GM18517 (cell line): ENCODE measurements at regions not wholly inside any gene's neighbourhood (a gene's known extent, or its start where the extent isn't known, plus 50 kb on each side); places are given as distances from the start of the nearest gene placed in this dataset.

ENCODE experiments used
- ATAC-seq: cut with Tn5 transposase; IDR thresholded peaks from one replicate; pipeline ENCODE4 v1.9.1; 2021; ENCODE audit warnings: mild to moderate bottlenecking, moderate library complexity; ENCODE audit not compliant: unreplicated experiment

DNA sequence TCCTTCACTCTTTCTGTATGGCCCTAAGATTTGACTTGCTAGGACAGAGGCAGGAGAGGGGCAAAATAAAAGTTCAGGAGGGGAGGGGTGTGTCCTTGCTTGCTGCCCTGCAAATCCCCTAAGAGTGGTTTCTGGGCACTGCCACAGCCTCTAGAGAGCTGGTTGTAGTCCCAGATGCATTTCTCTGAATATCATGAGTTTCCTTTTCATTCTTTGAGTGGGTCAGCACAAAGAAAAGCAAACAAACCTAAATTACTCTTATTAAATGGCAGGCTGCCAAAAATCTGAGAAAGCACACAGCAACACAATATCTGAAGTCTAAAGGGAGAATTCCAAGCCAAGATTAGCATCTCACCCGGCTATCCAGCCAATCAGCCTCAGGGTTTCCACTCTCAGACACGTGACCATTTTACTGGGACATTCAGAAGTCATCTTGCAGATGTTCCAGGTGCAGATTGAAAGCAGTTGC is 919.3 kb downstream of the TUSC7 start:
- no peak for ATAC-seq

DNA sequence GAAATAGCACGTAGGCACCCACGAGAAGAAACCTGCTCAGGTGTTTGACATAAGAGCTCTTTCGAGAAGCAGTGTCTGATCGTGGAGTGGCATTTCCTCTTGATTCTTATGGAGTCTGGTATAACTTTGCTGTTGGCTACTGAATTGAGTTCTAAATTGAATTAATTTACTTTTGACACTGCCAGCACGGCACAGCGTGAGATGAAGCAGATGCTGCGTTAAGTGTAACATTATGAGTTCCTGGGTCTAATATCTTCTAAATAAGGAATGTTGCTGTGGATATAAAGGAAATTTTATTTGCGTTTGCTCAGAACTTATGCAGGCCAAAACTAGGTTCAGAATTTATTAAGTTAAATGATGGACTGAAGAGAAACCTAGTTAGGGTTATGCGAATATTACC is 919.9 kb downstream of the TUSC7 start:
- no peak for ATAC-seq

DNA sequence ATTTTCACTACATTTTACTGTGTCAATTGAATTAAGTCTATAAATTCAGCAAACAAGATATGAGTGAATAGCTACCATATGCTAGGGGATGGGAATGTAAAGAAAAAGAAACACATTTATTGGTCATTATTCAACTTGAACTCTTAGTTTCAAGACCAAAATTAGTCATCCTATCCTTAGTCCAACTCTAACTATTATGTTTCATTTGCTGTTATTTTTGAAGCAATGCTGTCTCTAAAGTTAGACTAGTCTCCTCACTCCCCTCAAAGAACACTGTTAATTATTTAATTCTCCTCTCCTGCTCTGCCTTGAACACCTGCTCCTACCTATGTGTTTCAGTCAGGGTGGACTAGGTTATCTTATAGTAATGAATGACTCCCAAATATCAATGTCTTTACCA is 920.9 kb downstream of the TUSC7 start:
- peak; percentile 67 for ATAC-seq

DNA sequence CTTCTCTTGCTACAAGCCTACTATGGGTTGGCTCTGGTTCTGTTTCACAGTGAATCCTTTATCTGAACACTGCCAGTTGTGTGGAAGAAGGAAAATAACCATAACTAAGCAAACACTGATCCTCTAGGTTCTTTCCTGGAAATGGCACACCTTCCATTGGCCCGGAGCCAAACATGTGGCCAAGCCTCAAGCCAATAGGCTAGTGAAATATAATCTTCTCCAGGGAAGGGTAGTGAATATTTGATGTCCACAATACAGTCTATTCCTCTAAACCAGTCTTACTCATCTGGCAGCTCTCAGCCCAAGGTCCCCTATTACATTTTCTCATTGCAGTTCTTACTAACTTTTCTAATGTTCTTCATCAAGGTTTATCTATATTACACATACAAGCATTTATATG is 921.3 kb downstream of the TUSC7 start:
- no peak for ATAC-seq

DNA sequence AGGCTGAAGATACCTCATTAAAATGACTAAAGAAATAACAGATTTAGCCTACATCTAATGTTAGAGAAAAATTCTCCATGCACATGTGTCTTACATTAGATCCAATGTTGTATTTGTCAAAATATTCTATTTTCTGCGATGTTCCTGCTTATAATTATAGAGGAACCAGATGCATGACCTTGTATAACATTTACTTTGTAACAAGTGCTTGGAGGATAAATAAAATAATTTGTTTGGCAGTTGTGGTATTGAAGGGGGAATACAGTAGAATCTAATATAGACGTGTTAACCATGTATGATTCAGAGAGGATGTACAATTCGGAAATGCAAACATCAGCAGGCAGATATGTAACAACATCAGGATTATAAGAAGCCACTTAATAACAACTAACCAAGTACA is 922.2 kb downstream of the TUSC7 start:
- ATAC-seq = no peak

DNA sequence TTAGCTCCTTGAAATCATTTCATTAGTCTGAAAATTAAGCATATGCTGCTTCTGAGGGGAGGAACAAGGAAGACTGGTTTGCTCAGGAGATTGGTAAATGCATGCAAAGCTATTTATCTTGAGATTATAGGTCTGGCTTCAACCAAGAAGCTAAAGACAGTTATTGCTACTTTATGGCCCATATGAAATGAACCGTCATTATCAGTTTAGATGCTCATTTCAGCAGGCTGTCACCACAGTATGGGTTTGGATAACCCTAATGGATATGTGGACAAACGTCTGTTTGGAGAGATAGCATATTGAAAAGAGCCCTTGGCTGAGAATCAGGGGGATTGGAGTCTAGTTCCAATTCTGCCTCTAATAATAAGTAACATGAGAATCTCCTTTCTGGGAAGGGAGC is 922.6 kb downstream of the TUSC7 start:
- ATAC-seq = no peak

DNA sequence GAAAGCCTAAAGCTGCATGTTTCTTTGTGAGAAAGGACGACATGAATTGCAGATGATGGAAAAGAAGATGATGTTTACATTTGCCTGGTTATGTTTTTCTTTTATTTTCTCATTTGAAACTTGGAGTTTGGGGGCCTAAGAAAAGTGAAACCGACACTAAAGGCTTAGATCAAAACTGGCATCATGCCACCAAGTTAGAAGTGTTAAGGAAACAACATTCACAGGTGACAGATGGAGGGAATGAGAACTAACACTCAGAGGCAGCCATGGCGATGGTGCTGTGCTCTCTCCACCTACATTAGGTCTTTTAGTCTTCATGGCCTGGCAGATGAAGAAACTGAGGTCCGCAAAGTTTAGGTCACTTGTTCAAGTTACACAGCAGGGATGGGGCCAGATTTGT is 923.6 kb downstream of the TUSC7 start:
- no peak for ATAC-seq

DNA sequence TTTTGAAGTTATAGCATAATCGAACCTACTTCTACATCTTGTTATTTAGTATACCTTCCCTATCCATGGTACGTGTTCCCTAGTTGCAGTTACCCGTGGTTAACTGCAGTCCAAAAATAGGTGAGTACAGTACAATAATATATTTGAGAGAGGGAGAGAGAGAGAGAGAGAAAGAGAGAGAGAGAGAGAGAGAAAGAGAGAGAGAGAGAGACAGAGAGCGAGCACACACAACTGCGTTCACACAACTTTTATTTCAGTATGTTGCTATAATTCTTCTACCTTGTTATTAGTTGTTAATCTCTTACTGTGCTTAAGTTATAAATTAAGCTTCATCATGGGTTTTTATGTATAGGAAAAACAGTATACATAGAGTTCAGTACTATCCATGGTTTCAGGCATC is 928.1 kb downstream of the TUSC7 start:
- ATAC-seq = no peak

DNA sequence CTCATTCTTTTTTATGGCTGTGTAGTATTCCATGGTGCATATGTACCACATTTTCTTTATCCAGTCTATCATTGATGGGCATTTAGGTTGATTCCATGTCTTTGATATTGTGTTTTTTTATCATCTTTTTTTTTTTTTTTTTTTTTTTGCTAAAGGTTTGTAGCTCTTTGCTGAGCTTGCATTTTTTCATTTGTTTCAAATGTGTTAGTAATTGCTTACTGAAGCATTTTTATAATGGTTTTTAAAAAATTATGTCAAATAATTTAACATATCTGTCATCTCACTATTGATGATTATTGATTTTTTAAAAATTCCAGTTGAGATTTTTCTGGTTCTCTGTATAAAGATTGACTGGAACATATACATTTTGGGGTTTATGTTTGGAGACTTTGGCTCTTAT is 934.6 kb downstream of the TUSC7 start:
- ATAC-seq = no peak

DNA sequence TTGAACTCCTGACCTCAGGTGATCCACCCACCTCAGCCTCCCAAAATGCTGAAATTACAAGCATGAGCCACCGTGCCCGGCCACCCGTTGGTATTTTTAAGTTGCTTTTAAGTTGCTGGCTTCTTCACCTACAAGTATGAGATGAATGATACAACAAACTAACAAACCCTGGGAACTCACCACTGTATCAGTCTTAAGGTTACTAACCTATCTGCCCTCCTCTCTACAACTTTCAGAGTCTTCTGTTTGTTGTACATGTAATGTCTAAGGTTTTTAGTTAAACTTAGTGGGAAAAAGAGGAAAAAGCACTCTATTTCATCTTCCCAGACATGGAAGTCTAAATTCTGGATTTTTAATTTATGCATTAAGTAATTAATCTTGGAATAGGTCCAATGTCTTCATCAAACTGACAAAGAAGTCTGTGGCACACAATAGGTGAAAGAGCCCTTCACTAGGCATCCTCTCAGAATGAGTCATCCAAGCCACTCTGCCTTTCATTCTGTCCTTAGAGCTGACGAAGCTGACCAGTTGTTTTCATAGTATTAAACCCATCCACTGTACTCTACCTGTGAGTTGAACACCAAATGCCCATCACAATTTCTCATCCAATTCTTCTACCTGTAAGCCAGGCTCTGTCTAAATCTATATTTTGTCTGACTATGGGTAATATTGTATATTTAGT is 936.1 kb downstream of the TUSC7 start:
- ATAC-seq = peak; percentile 87

DNA sequence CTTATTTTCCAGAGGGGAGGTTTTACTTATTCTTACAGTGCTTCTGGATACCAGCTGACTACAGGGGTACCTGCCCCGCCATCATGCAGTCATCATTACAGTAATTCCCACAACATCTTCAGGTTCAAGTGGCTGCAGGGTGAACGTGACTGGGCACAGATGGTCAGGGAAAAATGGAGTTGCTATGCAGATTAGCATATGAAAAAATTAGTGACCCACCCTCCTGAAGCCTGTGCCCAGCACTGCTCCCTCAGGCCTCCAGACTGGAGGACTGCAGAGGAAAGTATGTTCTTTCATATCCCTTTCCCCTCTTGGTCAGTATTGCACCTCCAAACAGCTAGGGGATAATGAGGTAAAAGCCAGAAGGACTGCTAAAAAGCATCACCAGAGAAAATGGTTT is 937.9 kb downstream of the TUSC7 start:
- no peak for ATAC-seq

DNA sequence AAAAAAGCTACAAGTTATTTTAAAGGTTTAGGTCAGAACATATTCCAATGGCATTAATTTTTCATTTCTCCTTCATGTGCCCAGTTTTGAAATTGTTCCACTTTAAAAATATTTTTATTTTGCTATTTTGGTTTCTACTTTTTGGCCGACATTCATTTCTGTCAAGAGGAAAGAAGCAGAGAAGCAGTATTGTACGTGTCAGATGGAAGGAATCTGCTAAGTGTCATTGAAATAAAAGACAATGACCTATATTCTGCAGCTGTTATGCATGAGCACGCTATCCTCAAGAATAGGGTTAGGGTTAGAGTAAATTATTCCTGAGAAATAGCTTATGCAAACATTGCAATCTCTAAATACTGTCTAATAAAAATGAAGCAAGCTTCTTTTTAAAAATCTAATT is 941.7 kb downstream of the TUSC7 start:
- no peak for ATAC-seq

DNA sequence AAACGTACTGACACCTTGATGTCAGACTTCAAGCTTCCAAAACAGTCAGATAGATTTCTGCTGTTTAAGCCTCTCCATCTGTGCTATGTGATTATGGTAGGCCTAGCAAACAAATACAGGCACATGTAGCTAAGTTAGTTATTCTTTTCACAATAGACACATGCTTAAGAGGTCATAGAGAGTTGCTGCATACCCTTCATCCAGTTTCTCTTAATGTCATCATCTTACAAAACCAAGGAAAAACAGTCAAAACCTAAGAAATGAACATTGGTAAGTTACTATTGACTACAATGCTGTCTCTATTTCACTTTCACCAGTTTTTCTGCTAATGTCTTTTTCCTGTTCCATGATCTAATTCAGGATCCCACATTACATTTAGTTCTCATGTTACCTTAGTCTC is 946.8 kb downstream of the TUSC7 start:
- no peak for ATAC-seq

DNA sequence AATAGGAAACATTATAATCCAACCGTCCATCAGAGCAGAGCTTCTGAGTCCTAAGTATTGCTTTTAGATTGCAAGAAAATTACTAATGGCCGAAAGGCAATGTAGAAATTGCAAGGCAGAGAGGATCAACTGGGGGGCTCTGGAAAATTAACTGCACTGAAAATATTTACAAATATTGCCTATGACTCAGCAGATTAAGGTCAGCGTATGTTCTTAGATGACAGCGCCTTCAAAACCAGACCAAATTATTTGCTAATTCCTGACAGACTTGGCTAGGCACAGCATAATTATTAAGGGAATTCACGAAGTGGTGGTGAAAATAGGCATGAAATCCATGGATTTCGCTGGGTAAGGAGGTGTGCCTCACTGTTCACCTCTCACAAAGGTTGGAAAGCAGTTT is 947.7 kb downstream of the TUSC7 start:
- ATAC-seq = no peak

DNA sequence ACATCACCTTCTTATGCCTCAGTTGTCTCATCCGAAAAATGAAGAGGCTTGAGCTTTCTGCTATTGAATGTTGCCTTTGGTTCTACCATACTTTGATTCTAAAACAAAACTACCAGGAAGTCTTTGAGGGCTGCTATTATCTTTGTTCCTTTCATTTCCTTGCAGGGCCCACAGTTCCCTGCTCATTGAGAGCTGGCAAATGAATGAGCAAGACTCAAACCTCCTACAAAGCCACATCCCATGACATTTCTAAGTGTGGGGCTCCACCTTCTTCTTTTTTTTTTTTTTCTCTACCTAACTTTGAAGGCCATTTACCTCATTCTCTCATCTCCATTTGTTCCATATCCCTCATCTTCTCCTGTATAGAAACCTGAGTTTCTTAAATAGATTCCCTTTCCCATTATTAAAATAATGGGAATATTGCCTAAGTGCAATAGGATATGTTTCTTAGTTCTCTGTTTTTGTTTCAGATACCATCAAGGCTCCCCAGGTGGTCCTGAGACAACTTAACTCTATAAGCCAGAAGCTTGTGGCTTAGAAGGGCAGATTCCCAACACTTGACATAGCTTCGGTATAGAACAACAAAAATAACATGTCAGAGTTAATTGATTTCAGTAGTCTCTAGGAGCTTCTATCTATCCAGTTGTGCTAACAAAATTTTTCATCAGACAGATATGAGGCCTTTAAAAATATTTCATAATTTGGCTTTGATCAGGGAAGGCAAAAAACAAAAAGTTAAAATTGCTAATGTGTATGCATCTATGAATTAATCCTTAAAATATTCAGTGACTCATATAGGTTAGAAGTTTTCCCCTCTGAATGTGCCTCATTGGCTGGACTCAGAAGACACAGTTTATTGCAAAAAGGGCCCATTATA is 951.6 kb downstream of the TUSC7 start:
- ATAC-seq = no peak

DNA sequence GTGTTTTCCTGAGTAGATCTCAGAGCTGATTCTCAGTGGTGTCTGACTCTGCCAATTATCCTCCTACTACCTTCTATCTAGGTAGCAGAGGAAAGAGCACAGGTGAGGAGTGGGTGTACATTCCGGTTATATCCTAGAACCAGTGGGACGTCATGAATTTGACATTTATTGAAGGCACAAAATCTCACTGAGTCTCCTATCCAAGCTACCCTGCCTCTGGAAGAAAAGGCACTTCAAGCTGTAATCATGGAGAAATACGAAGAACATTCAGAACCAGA is 952.2 kb downstream of the TUSC7 start:
- ATAC-seq = no peak

DNA sequence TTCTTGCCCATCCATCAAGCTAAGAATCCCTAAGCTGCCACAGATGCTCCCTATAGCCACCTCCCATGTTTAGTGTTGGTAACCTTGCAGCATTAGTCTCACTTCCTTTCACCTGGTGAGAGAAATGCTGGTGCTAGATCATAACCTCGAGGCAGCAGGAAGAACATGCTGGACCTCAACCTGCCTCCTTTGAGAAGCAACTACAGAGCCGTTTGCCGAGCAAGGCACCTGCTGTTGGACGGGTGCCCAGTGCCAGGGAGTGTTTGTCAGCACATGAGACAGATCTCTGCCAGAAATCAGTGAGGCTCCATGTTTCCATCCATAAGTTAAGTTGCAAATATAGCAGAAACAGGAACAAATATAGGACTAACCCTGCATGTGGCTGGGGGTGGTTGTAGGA is 955.7 kb downstream of the TUSC7 start:
- ATAC-seq = no peak

DNA sequence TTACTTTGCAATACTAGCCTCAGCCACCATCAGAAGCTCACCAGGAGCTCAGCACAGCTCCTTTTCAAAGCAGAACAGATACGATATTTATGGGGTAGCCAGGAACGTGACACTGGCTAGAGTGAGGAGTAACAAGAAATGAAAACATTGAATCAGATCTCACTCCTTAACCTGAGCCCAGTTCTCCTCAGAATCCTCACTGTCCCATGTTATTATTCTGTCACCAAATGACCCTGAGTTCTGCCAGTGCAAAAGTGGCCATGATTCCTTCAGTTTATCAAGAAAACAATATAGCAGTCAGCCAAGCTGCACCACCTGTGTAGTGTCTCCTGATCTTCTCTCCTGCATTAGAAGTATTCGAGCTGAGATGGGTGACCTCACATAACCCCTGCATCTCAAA is 956.7 kb downstream of the TUSC7 start:
- ATAC-seq = no peak

DNA sequence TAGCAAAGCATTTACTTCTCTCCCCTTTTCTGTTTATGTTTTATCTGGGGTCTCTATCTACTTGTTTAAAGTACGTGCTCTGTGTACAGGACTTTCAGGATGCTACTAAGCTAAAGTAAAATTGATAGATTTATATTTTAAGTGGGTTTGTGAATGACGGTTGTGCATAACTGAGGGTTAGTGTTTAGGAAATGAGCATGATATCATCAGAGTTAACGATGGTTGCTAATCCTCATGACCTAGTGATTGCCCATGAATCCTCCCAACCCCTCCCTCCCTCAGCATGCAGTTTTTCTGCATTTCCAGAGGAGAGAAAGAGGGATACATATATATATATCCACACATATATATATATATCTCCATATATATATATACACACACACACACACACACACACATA is 957.2 kb downstream of the TUSC7 start:
- ATAC-seq = no peak

DNA sequence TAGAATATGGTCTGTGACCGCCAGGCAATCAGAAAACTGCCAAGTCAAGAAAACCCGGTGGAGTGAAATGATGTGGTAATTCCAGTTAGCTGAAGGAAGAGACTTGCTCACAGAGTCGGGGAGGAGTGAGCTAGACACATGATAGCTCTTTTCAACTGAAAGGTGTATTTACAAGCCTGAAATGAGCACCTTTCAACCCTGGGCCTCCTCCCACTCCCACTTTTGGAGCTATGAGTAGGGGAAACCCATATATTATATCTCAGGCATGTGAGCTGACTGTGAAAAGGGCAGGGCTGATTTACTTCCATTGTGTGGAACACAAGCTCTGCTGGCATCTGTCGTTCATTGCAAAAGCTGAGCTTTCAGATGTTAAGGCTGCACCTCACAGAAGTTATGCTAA is 960.2 kb downstream of the TUSC7 start:
- ATAC-seq = no peak

DNA sequence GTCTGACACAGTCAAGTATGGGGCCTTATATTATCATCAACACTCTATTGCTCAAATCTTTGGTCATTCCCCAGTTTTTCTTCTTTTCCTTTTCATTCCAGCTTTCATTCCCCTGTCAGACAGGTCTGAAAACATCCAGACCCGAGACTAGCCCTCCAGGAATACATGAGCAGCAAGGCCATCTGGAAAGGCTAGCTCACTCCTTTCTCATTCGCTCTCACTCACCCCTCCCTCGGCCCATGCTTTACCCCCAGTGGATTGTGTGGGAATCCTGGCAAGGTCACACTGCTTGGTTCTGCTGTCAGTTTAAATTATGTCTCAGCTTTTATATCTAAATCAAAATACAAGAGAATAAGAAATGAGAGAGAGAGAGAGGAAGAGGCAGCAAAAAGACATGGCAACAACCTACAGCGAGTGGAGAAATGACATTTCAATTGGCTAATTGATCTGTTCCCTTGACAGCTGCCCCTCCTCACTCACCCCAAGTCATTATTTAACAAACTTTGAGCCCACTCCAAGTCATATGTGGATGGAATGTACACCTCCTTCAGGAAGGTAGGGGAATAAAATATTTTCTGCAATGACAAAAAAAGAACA is 962.2 kb downstream of the TUSC7 start:
- ATAC-seq = no peak

DNA sequence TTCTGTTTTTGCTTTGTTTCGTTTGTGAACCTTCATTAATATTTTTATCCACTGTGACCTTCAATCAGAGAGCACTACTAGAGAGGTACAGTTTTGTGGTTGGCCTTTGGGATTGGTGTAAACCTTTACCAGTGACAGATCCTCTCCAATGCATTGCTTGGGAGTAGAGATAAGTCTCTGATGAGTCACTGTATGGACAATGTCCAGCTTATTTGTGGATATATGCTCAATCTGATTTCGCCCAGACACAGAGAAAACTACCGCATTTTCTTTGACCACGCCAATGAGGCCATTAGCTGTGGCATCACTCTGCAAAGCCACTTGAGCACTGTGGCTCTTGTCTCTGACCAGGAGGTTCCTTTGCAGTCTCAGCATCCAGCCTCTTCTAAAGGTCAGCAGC is 964.7 kb downstream of the TUSC7 start:
- ATAC-seq = no peak
